Esophagus squamous epithelium (tissue), 4 donors: ENCODE measurements at regions not wholly inside any gene's neighbourhood (a gene's known extent, or its start where the extent isn't known, plus 50 kb on each side); places are given as distances from the start of the nearest gene placed in this dataset.
"Not testable (repeated sequence)": the region's sequence is repeated elsewhere in the genome, so short reads cannot be mapped to it uniquely, and the experiment has no call there.

Experiments used
- POLR2A ChIP-seq, 4 donors: fragments of 450-650 bp; IDR thresholded peaks; one replicate each; pipeline ENCODE4 v1.6.1; 2017; ENCODE audit warnings: antibody characterized with exemption in 4 of 4, mild to moderate bottlenecking in 4 of 4, moderate library complexity in 3 of 4
- TF ChIP-seq, protein P1 (sequence below), 6 experiments: fragments of 450-650 bp in 4 of 6; fragments of 200-600 bp in 2 of 6; sonication (generic) in 2 of 6; IDR thresholded peaks; one replicate each; pipeline ENCODE4 v1.5.1; 2016 to 2019; ENCODE audit warnings: antibody characterized with exemption in 6 of 6, mild to moderate bottlenecking in 4 of 6, moderate library complexity in 4 of 6

DNA sequence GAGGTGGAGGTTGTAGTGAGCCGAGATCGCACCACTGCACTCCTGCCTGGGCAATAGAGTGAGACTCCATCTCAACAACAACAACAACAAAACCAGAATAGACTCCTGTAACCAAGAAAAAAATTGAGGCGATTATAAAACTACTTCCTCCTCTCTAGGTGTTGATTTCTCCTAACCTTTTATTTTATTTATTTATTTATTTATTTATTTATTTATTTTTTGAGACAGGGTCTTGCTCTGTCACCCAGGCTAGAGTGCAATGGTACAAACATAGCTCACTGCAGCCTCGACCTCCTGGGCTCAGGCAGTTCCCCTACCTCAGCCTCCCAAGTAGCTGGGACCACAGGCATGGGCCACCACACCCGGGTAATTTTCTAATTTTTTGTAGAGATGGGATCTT is 86.2 kb downstream of the METTL2B start:
- not testable (repeated sequence) for TF ChIP-seq POLR2A (IDR thresholded peaks at IDR 0.05)
- TF ChIP-seq, protein P1, sequence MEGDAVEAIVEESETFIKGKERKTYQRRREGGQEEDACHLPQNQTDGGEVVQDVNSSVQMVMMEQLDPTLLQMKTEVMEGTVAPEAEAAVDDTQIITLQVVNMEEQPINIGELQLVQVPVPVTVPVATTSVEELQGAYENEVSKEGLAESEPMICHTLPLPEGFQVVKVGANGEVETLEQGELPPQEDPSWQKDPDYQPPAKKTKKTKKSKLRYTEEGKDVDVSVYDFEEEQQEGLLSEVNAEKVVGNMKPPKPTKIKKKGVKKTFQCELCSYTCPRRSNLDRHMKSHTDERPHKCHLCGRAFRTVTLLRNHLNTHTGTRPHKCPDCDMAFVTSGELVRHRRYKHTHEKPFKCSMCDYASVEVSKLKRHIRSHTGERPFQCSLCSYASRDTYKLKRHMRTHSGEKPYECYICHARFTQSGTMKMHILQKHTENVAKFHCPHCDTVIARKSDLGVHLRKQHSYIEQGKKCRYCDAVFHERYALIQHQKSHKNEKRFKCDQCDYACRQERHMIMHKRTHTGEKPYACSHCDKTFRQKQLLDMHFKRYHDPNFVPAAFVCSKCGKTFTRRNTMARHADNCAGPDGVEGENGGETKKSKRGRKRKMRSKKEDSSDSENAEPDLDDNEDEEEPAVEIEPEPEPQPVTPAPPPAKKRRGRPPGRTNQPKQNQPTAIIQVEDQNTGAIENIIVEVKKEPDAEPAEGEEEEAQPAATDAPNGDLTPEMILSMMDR (IDR thresholded peaks at IDR 0.05), result not testable (repeated sequence)
